GM12878 (cell line): ENCODE measurements at regions not wholly inside any gene's neighbourhood (a gene's known extent, or its start where the extent isn't known, plus 50 kb on each side); places are given as distances from the start of the nearest gene placed in this dataset.

ENCODE experiments used
- ATAC-seq: fragments of 200-7000 bp; cut with Tn5 transposase; 3 replicates; pipeline ENCODE4 v1.9.1; 2020; ENCODE audit warnings: mild to moderate bottlenecking, moderate library complexity
- BruUV-seq: library from RNA; stranded (reverse); fragments of 400-500 nt; replicated peaks from 2 replicates; lab custom pipeline; 2021; lab: Mats Ljungman, UMichigan
- CTCF ChIA-PET: fragments of 300-600 bp; sonication (Branson Sonifier 250); formaldehyde crosslinking; extraction: SDS; loops from one replicate; lab custom pipeline; 2021; ENCODE audit warnings: inconsistent platforms; lab: Yijun Ruan, JAX
- POLR2A ChIA-PET: fragments of 350-600 bp; formaldehyde crosslinking; extraction: SDS; loops from one replicate; lab custom pipeline; 2021; ENCODE audit warnings: inconsistent platforms; lab: Charles Lee
- RAD21 ChIA-PET: fragments of 300-600 bp; sonication (Branson Sonifier 250); formaldehyde crosslinking; loops from one replicate; lab custom pipeline; 2023; ENCODE audit warnings: antibody characterized with exemption; ENCODE audit not compliant: unreplicated experiment; lab: Charles Lee
- SMC1A ChIA-PET: fragments of 300-600 bp; sonication (Branson Sonifier 250); formaldehyde crosslinking; loops from one replicate; lab custom pipeline; 2023; ENCODE audit not compliant: unreplicated experiment, uncharacterized antibody; lab: Charles Lee
- DNase-seq: peaks from one replicate; pipeline ENCODE4 v3.0.0-alpha.2; 2011; ENCODE audit warnings: low read depth, low spot score
- FAIRE-seq: peaks from 3 replicates; lab custom pipeline; 2011; peaks lifted over from hg19 to GRCh38; lab: Jason Lieb, UNC
- H2AFZ ChIP-seq: 2 replicates; pipeline ENCODE4 v1.6.0; 2011; ENCODE audit warnings: low read depth, low read length, control low read depth; ENCODE audit not compliant: control insufficient read depth
- H3K27ac ChIP-seq: 2 replicates; pipeline ENCODE4 v1.5.1; 2011; ENCODE audit warnings: control low read depth; ENCODE audit not compliant: control insufficient read depth, insufficient read depth
- H3K27me3 ChIP-seq, 2 experiments: replicated peaks in 1 of 2; 2 replicates each; pipeline versions ENCODE4 v1.6.0 to v1.6.1; 2011; ENCODE audit warnings: low read length in 1 of 2; ENCODE audit not compliant: control insufficient read depth in 2 of 2, insufficient read depth in 2 of 2
- H3K36me3 ChIP-seq, 2 experiments: 2 replicates each; pipeline ENCODE4 v1.5.1; 2011; ENCODE audit warnings: low read length in 1 of 2; ENCODE audit not compliant: control insufficient read depth in 2 of 2, insufficient read depth in 2 of 2
- H3K4me1 ChIP-seq: 2 replicates; pipeline ENCODE4 v1.6.1; 2011; ENCODE audit warnings: mild to moderate bottlenecking, low read length, moderate library complexity, mixed read lengths; ENCODE audit not compliant: control insufficient read depth, insufficient read depth
- H3K4me2 ChIP-seq: 2 replicates; pipeline ENCODE4 v1.6.0; 2011; ENCODE audit warnings: control low read depth; ENCODE audit not compliant: control insufficient read depth, insufficient read depth
- H3K4me3 ChIP-seq: fragments of 200-600 bp; sonication (generic); 2 replicates; pipeline ENCODE4 v1.5.1; 2016
- H3K79me2 ChIP-seq: 2 replicates; pipeline ENCODE4 v1.6.0; 2011; ENCODE audit warnings: low read length; ENCODE audit not compliant: control insufficient read depth, insufficient read depth
- H3K9ac ChIP-seq: 2 replicates; pipeline ENCODE4 v1.8.0; 2011; ENCODE audit warnings: low read length, control low read depth, mixed read lengths; ENCODE audit not compliant: control insufficient read depth, insufficient read depth
- H3K9me3 ChIP-seq: replicated peaks from 3 replicates; pipeline ENCODE4 v1.5.1; 2011; ENCODE audit warnings: mild to moderate bottlenecking, low read length; ENCODE audit not compliant: control insufficient read depth, insufficient read depth
- H4K20me1 ChIP-seq: 2 replicates; pipeline ENCODE4 v1.6.0; 2011; ENCODE audit not compliant: control insufficient read depth, insufficient read depth
- ASH2L ChIP-seq: fragments of 300-600, 200-600 bp; sonication (generic); IDR thresholded peaks from 2 replicates; pipeline ENCODE4 v1.6.1; 2017; ENCODE audit warnings: low read depth, mild to moderate bottlenecking, borderline replicate concordance
- GATAD2B ChIP-seq: fragments of 450-650 bp; conservative IDR thresholded peaks from 2 replicates; pipeline ENCODE4 v1.6.1; 2017; ENCODE audit warnings: low read depth, mild to moderate bottlenecking, moderate library complexity
- HDAC6 ChIP-seq: fragments of 200-600 bp; sonication (generic); IDR thresholded peaks from one replicate; pipeline ENCODE4 v1.8.0; 2017; ENCODE audit warnings: antibody characterized with exemption; ENCODE audit not compliant: unreplicated experiment
- KAT2A ChIP-seq: conservative IDR thresholded peaks from 2 replicates; pipeline ENCODE4 v1.6.1; 2011; ENCODE audit warnings: low read depth, low read length; ENCODE audit not compliant: control insufficient read depth
- NRF1 ChIP-seq: conservative IDR thresholded peaks from 2 replicates; pipeline ENCODE4 v1.6.1; 2011; ENCODE audit warnings: mild to moderate bottlenecking, low read depth, low read length, improper control_type of control experiment
- SUZ12 ChIP-seq: fragments of 200-600 bp; sonication (generic); IDR thresholded peaks from one replicate; pipeline ENCODE4 v1.6.1; 2018; ENCODE audit warnings: antibody characterized with exemption, mild to moderate bottlenecking; ENCODE audit not compliant: unreplicated experiment
- TCF12 ChIP-seq: IDR thresholded peaks from 2 replicates; pipeline ENCODE4 v1.6.1; 2011; ENCODE audit warnings: low read depth, mild to moderate bottlenecking, low read length
- TCF3 ChIP-seq: IDR thresholded peaks from 2 replicates; pipeline ENCODE4 v1.6.1; 2012; ENCODE audit warnings: low read depth, mild to moderate bottlenecking, low read length, borderline replicate concordance; ENCODE audit not compliant: insufficient read depth
- WGBS: methylation state at CpG from one replicate; pipeline ENCODE4 v1.1.6; 2016; ENCODE audit warnings: low lambda C conversion rate; ENCODE audit not compliant: insufficient replicate concordance, insufficient coverage; ENCODE audit errors: missing lambda C conversion rate; 5-methylcytosine and 5-hydroxymethylcytosine counted together
- in situ Hi-C: fragments of 300-500 bp; cut with MboI; formaldehyde crosslinking; loops from 9 replicates; pipeline ENCODE4 v1.14.3; 2018; ENCODE audit warnings: mixed read lengths
- intact Hi-C: fragments of 100-400 bp; cut with micrococcal nuclease; formaldehyde crosslinking; loops from one replicate; pipeline ENCODE4 v1.14.2; 2022; ENCODE audit not compliant: unreplicated experiment
- TF ChIP-seq, protein P1 (sequence below): IDR thresholded peaks from 2 replicates; pipeline ENCODE4 v1.6.1; 2012; ENCODE audit warnings: improper control_type of control experiment, low read depth, low read length; ENCODE audit not compliant: insufficient replicate concordance

- ChIA-PET CTCF (interaction anchor here (1.1 kb wide), 1 partner anchor 9 kb away, joined by 3 read pairs; no protein-coding TSS in a partner anchor), RAD21 (interaction anchor here (1.1 kb wide), 1 partner anchor 538 kb away, joined by 3 read pairs; no protein-coding TSS in a partner anchor), POLR2A (no interaction called here), SMC1A (no interaction called here)
- no peaks in the 10 kb centered on the region for H4K20me1 ChIP-seq
- no peaks in the 10 kb centered on the region for H3K36me3 ChIP-seq
- BruUV-seq = no TSS peak
- WGBS = 6% methylated on average over 4 of the region's 4 CpGs
- no peak for DNase-seq
- H3K9me3 ChIP-seq = no peaks in the 10 kb centered on the region
- no peak for ATAC-seq
- no peak overlapping the region for H3K27ac ChIP-seq
- intact Hi-C loops = no loop called here
- no peak overlapping the region for H3K4me2 ChIP-seq
- no peaks in the 10 kb centered on the region for H3K79me2 ChIP-seq
- no peaks in the 10 kb centered on the region for H3K4me1 ChIP-seq
- TF ChIP-seq HDAC6 = no peak
- TF ChIP-seq, protein P1, sequence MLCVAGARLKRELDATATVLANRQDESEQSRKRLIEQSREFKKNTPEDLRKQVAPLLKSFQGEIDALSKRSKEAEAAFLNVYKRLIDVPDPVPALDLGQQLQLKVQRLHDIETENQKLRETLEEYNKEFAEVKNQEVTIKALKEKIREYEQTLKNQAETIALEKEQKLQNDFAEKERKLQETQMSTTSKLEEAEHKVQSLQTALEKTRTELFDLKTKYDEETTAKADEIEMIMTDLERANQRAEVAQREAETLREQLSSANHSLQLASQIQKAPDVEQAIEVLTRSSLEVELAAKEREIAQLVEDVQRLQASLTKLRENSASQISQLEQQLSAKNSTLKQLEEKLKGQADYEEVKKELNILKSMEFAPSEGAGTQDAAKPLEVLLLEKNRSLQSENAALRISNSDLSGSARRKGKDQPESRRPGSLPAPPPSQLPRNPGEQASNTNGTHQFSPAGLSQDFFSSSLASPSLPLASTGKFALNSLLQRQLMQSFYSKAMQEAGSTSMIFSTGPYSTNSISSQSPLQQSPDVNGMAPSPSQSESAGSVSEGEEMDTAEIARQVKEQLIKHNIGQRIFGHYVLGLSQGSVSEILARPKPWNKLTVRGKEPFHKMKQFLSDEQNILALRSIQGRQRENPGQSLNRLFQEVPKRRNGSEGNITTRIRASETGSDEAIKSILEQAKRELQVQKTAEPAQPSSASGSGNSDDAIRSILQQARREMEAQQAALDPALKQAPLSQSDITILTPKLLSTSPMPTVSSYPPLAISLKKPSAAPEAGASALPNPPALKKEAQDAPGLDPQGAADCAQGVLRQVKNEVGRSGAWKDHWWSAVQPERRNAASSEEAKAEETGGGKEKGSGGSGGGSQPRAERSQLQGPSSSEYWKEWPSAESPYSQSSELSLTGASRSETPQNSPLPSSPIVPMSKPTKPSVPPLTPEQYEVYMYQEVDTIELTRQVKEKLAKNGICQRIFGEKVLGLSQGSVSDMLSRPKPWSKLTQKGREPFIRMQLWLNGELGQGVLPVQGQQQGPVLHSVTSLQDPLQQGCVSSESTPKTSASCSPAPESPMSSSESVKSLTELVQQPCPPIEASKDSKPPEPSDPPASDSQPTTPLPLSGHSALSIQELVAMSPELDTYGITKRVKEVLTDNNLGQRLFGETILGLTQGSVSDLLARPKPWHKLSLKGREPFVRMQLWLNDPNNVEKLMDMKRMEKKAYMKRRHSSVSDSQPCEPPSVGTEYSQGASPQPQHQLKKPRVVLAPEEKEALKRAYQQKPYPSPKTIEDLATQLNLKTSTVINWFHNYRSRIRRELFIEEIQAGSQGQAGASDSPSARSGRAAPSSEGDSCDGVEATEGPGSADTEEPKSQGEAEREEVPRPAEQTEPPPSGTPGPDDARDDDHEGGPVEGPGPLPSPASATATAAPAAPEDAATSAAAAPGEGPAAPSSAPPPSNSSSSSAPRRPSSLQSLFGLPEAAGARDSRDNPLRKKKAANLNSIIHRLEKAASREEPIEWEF = no peak
- TF ChIP-seq KAT2A = no peak
- TF ChIP-seq SUZ12 = no peak
- no peak for TF ChIP-seq TCF12
- no peak for TF ChIP-seq NRF1
- TF ChIP-seq ASH2L = no peak
- no peak for TF ChIP-seq TCF3
- no peak for TF ChIP-seq GATAD2B
- H3K27me3 ChIP-seq = peaks cover 2 to 9% of the 10 kb centered on the region in 2 experiments
- no peak overlapping the region for H3K4me3 ChIP-seq
- H2AFZ ChIP-seq = no peak overlapping the region
- H3K9ac ChIP-seq = no peak overlapping the region
- FAIRE-seq = no peak
- in situ Hi-C loops = no loop called here
Observed at GRCh38 chr2:128714285-128714684, 395.6 kb upstream of the HS6ST1 start.
